GM18909 (cell line): ENCODE measurements at regions not wholly inside any gene's neighbourhood (a gene's known extent, or its start where the extent isn't known, plus 50 kb on each side); places are given as distances from the start of the nearest gene placed in this dataset.
A peak's percentile ranks its signal among the peaks of the same experiment; 100 is the strongest.

Experiments used
- ATAC-seq: cut with Tn5 transposase; IDR thresholded peaks from one replicate; pipeline ENCODE4 v1.9.1; 2021; ENCODE audit warnings: mild to moderate bottlenecking; ENCODE audit not compliant: unreplicated experiment, poor library complexity

GRCh38 chr6:137728386-137729349, 138.4 kb upstream of the TNFAIP3 start:
- no peak for ATAC-seq

GRCh38 chr6:137729866-137730629, 137.0 kb upstream of the TNFAIP3 start:
- no peak for ATAC-seq

DNA sequence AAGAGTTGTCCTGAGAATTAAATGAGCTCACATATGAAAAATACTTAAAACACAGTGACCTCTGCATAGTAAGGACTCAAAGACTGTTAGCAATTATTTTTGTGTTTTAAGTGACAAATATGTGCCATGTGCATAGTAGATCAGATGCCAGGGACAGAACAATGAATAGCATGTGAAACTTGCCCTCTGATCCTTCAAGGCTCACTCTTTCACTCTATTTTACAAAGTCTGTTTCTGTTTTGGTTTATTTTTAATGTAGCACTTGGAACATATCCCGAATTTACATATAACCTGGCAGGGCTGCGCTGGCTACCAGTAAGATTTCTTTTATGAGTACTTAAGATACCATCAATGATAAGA, 135.5 kb upstream of the TNFAIP3 start:
- no peak for ATAC-seq

DNA sequence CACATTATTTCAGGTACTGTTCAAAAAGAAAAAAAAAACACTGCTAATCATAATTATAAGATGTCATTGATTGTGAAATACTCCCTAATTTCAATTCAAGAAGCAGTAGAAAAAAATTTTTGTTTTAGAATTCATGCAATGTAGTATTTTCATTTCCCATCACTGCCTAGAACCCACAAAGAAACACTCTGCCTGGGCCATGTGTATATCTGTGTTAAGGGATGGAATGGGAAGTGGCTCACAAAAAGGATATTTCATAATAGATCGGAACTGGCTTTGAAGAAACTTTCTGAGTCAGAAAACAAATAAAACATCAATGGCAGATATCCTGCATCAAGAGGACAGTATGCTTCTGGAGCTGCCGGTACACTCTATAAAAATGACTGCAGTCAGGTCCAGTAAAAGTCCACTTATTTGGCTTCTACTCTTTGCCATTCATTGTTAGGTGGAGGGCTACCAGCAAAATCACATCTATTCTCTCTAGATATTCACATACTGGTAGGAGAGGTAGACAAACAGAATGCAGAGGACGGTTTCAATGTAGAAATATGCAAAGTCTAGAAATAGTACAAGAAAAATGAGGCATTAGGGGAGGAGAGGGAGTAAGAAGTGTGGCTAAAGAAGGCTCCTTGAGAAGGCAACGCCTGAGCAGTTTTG, 135.0 kb upstream of the TNFAIP3 start:
- no peak for ATAC-seq

GRCh38 chr6:137733372-137733771, 133.7 kb upstream of the TNFAIP3 start:
- ATAC-seq = no peak

- no peak for ATAC-seq
Measured at GRCh38 chr6:137734005-137734874, 132.8 kb upstream of the TNFAIP3 start.

DNA sequence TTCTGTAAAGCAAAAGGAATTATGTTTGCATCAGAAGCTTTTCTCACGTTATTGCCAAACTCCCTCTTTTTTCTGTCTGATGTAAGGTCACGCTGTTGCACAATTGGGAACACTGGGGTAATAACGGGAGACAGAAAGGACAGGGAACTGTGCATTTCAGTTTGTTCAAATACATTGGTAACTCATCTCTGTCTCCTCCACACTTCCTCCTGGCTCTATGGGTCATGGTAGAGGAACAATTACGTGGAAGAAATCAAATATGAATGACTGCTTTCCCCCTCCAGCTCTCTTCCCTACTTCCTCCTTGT, 132.2 kb upstream of the TNFAIP3 start:
- no peak for ATAC-seq

DNA sequence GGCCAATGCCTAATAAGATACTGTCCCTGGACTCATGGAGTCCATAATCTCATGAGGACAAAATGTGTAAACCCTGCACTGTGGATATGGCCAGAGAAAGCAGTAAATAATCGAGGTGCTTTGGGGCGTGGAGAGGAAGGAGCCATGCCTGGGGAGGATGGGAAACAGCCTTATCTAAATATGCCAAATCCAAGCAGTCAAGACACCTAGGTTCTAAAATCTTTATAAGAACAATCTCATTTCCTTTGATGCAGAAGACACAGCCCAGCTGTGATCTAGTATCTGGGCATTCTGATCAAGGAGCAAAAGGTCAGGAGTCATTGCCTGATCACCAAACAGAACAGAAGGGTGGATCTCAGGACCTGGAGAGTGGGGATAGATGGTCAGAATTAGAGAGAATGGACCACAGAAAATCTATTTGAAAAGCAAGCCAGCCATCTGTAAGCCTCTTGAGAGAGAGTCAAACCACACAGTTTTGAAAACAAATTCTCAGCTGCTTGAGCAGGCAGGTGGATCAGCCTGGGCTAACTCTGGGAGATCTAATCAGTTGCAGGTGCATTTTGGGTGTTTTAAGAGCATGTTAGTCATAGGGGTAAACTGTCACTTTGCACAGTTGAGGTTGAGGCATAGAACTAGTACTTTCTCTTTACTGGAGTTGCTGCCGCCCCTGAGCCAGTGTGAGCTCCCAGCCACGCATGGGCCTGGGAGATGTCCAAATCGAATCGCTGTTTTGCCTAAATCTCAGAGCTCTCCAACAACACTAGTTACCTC, 130.8 kb upstream of the TNFAIP3 start:
- peak; percentile 82 for ATAC-seq

DNA sequence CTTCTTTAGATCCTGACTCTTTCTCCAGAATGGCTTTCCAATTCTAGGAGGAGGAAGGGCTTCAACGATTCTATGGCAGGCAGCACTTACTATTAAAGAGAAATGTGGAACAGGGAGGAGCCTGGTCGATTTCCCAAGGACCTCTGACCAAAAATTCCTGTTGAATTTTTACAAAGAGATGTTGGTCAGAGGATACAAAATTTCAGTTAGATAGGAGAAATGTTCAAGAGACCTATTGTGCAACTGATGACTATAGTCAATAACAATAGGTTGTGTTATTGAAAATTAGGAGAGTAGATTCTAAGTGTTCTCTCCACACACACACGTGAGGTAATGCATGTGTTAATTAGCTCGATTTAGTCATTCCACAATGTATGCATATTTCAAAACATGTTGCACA, 130.1 kb upstream of the TNFAIP3 start:
- ATAC-seq = no peak

- no peak for ATAC-seq
Measured at GRCh38 chr6:137737836-137738596, 129.0 kb upstream of the TNFAIP3 start.

- ATAC-seq = no peak
Measured at GRCh38 chr6:137738931-137739504, 128.0 kb upstream of the TNFAIP3 start.

DNA sequence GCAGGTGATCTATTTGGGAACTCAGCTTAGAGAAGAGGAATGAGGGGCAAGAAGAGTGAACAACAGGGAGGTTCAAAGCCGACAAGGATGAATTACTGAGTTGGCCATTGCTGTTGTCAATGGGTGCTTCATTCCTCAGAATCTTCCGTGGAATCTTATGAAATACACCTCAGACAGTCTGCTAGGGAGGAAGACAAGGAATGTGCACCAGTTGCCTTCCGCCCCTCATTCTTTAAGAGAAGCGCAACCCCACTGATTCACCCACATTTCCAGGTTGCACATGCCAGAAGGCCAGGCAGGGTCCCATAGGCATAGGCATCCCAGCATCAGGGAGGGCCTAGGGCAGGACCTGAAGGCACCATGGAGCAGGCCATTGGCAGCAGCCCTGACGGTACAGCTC, 127.5 kb upstream of the TNFAIP3 start:
- ATAC-seq = no peak

DNA sequence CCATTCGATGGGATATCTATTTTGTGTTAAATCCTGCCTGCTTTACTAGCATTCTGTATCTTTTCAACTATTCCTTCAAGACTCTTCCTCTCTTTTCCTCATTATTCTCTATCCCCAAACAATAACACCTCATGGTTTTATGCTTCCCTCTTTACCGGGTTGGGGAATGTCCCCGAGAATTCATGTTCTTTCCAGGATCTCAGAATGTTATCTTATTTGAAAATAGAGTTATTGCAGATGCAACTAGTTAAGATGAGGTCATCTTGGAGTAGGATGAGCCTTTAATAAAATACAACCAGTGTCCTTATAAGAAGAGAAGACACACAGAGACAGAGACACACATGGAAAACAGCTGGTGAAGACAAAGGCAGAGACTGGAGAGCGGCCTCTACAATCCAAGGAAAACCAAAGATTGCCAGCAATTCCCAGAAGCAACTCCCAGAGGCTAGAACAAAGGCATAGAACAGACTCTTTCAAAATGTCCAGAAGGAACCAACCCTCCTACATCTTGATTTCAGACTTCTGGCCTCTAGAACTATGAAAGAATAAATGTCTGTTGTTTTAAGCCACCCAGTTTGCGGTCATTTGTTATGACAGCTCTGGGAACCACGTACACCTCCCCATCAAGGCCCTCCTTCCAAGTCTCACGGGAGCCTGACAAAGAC, 126.8 kb upstream of the TNFAIP3 start:
- no peak for ATAC-seq

- no peak for ATAC-seq
Measured at GRCh38 chr6:137740967-137741761, 125.9 kb upstream of the TNFAIP3 start.

DNA sequence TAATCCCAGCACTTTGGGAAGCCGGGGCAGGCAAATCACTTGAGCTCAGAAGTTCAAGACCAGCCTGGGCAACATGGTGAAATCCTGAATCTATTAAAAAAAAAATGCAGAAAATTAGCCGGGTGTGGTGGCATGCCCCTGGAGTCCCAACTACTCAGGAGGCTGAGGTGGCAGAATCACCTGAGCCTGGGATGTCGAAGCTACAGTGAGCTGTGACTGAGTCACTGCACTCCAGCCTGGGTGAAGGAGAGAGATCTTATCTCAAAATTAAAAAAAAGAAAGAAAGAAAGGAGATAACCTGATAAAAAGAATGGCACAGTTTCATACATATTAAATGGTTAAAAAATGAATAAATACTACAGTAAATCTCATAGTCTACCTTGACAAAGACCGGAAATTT, 123.6 kb upstream of the TNFAIP3 start:
- ATAC-seq = no peak

DNA sequence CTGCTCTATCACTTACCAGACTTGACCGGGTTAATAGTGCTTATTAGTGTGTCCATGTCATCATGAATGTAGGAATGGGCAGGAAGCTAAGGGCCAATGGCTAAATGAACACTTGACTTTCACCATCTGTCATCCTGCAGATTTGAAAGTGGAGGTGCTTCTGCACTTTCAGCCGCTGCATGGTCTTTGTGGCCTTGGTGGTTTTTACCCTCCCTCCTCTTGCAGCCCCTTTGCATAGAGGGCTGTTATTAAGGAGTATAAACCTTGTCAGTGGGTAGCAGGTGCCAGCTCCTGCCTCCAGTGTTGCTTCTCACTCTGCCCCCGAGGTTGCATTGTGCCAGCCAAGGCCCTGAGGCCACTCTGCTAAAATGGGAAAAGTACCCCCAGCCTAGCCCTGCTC, 122.2 kb upstream of the TNFAIP3 start:
- ATAC-seq = peak; percentile 85

DNA sequence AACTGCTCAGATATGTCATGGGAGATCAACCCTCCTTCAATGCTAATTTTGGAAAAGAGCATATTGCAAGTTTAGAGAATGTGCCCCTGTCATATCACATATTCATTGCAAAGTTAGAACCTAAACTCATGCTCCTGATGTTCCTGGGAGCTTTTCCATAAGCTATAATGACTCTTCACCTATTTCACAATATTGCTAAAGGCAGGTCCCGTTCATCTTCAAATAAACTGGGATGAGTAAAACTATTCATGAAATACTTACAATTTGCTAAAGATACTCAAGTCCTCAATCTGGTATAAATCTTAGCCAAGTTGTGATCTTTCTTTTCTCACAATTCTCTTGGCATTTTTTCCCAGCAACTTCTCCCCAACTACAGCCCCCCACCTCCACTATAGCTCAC, 121.7 kb upstream of the TNFAIP3 start:
- ATAC-seq = no peak
